ENCODE measurements at regions not wholly inside any gene's neighbourhood (a gene's known extent, or its start where the extent isn't known, plus 50 kb on each side); places are given as distances from the start of the nearest gene placed in this dataset.

- DNase-seq (ENCODE audit: extremely low read depth, low read depth) = no peak
- no peak for TF ChIP-seq CTCF (IDR thresholded peaks at IDR 0.05; ENCODE audit: low read depth, low read length, missing control alignments)
- no peak overlapping the region for H3K4me3 ChIP-seq (replicated peaks; ENCODE audit: low read depth, low read length)
Observed at GRCh38 chr3:67983166-67983565, 328.8 kb upstream of the SUCLG2 start.

- no peak overlapping the region for H3K4me3 ChIP-seq (replicated peaks; ENCODE audit: low read depth, low read length)
- TF ChIP-seq CTCF (IDR thresholded peaks at IDR 0.05; ENCODE audit: low read depth, low read length, missing control alignments) = no peak
- no peak for DNase-seq (ENCODE audit: extremely low read depth, low read depth)
Observed at GRCh38 chr3:67981077-67981476, 326.7 kb upstream of the SUCLG2 start.

- no peak for DNase-seq (ENCODE audit: extremely low read depth, low read depth)
- no peak for TF ChIP-seq CTCF (IDR thresholded peaks at IDR 0.05; ENCODE audit: low read depth, low read length, missing control alignments)
- H3K4me3 ChIP-seq (replicated peaks; ENCODE audit: low read depth, low read length) = no peak overlapping the region
Observed at GRCh38 chr3:67979342-67979741, 324.9 kb upstream of the SUCLG2 start.

GRCh38 chr3:67977762-67978161 is 323.4 kb upstream of the SUCLG2 start:
- no peak overlapping the region for H3K4me3 ChIP-seq (replicated peaks; ENCODE audit: low read depth, low read length)
- no peak for TF ChIP-seq CTCF (IDR thresholded peaks at IDR 0.05; ENCODE audit: low read depth, low read length, missing control alignments)
- DNase-seq (ENCODE audit: extremely low read depth, low read depth) = no peak

GRCh38 chr3:67976663-67977062 is 322.3 kb upstream of the SUCLG2 start:
- TF ChIP-seq CTCF (IDR thresholded peaks at IDR 0.05; ENCODE audit: low read depth, low read length, missing control alignments) = no peak
- no peak overlapping the region for H3K4me3 ChIP-seq (replicated peaks; ENCODE audit: low read depth, low read length)
- DNase-seq (ENCODE audit: extremely low read depth, low read depth) = no peak

GRCh38 chr3:67964596-67964995 is 310.2 kb upstream of the SUCLG2 start:
- TF ChIP-seq CTCF (IDR thresholded peaks at IDR 0.05; ENCODE audit: low read depth, low read length, missing control alignments) = no peak
- no peak overlapping the region for H3K4me3 ChIP-seq (replicated peaks; ENCODE audit: low read depth, low read length)
- DNase-seq (ENCODE audit: extremely low read depth, low read depth) = no peak

- no peak for TF ChIP-seq CTCF (IDR thresholded peaks at IDR 0.05; ENCODE audit: low read depth, low read length, missing control alignments)
- no peak overlapping the region for H3K4me3 ChIP-seq (replicated peaks; ENCODE audit: low read depth, low read length)
- DNase-seq (ENCODE audit: extremely low read depth, low read depth) = no peak
Observed at GRCh38 chr3:67957268-67957667, 302.9 kb upstream of the SUCLG2 start.

Measured in HFF-Myc (cell line).